ENCODE measurements at regions not wholly inside any gene's neighbourhood (a gene's known extent, or its start where the extent isn't known, plus 50 kb on each side); places are given as distances from the start of the nearest gene placed in this dataset.

DNA sequence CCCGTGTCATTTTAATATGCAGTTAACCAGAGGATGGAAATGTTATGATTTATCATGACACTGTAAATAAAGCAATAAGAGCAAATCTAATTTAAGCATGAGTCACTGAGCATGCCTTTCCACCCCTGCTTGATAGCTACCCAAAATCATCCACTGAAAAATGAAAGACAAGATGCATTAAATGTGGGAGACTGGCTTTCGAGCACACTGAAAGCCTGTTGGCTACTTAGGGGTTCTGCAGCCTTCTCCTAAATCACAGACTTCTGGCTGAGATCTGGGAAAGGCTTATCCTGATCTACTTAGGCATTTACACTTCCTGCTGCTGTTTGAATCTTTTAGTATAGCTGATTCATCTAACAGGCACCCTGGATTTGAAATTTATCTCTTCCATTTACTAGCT is 778.3 kb upstream of the CDH7 start:
- TF ChIP-seq, protein P1, sequence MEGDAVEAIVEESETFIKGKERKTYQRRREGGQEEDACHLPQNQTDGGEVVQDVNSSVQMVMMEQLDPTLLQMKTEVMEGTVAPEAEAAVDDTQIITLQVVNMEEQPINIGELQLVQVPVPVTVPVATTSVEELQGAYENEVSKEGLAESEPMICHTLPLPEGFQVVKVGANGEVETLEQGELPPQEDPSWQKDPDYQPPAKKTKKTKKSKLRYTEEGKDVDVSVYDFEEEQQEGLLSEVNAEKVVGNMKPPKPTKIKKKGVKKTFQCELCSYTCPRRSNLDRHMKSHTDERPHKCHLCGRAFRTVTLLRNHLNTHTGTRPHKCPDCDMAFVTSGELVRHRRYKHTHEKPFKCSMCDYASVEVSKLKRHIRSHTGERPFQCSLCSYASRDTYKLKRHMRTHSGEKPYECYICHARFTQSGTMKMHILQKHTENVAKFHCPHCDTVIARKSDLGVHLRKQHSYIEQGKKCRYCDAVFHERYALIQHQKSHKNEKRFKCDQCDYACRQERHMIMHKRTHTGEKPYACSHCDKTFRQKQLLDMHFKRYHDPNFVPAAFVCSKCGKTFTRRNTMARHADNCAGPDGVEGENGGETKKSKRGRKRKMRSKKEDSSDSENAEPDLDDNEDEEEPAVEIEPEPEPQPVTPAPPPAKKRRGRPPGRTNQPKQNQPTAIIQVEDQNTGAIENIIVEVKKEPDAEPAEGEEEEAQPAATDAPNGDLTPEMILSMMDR (IDR thresholded peaks at IDR 0.05): no peak
- no peak for TF ChIP-seq POLR2A (IDR thresholded peaks at IDR 0.05)

Measured in body of pancreas (tissue), 4 donors.